GM12891 (cell line): ENCODE measurements at regions not wholly inside any gene's neighbourhood (a gene's known extent, or its start where the extent isn't known, plus 50 kb on each side); places are given as distances from the start of the nearest gene placed in this dataset.

ENCODE experiments used
- DNase-seq: peaks from one replicate; pipeline ENCODE4 v3.0.0; 2011; ENCODE audit warnings: low spot score; ENCODE audit not compliant: insufficient read length
- FAIRE-seq: peaks from 2 replicates; lab custom pipeline; 2011; peaks lifted over from hg19 to GRCh38; lab: Jason Lieb, UNC
- PAX5 ChIP-seq: IDR thresholded peaks from 2 replicates; pipeline ENCODE4 v1.6.1; 2011; ENCODE audit warnings: low read length, moderate library complexity, mild to moderate bottlenecking; ENCODE audit not compliant: insufficient read depth, severe bottlenecking
- POLR2A ChIP-seq: IDR thresholded peaks from 2 replicates; pipeline ENCODE4 v1.6.1; 2011; ENCODE audit warnings: low read depth, low read length, control low read depth
- POLR2AphosphoS5 ChIP-seq: IDR thresholded peaks from 2 replicates; pipeline ENCODE4 v1.6.1; 2011; ENCODE audit warnings: low read depth, low read length, control low read depth
- POU2F2 ChIP-seq: IDR thresholded peaks from 2 replicates; pipeline ENCODE4 v1.6.1; 2011; ENCODE audit warnings: low read depth, mild to moderate bottlenecking, control low read depth, low read length, moderate library complexity
- SPI1 ChIP-seq: IDR thresholded peaks from 2 replicates; pipeline ENCODE4 v1.6.1; 2011; ENCODE audit warnings: low read depth, low read length, control low read depth
- TAF1 ChIP-seq: IDR thresholded peaks from 2 replicates; pipeline ENCODE4 v1.6.1; 2011; ENCODE audit warnings: low read depth, low read length, control low read depth

DNA sequence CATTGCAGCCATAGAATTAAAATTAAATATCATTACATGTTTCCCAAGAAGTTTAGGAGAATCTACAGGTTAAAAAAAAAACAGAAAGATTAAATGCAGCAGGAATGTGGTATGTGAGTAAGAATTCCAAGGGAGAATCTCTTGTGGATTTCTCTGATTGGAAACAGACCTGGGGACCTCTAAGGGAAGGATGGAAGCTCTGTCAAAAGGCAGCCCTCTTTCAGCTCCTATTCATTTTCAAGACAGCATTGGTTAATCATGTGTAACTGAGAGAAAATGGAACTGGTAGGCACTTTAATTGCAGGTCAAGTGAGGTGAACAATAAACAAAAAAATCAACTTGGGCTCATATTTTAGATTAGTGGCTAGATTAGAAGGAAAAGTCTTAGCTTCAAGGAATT, 81.4 kb upstream of the MTPN start:
- no peak for TF ChIP-seq POLR2AphosphoS5
- TF ChIP-seq SPI1: no peak
- no peak for TF ChIP-seq TAF1
- TF ChIP-seq POLR2A: no peak
- no peak for TF ChIP-seq POU2F2
- no peak for TF ChIP-seq PAX5
- FAIRE-seq (no peak), DNase-seq (no peak)

DNA sequence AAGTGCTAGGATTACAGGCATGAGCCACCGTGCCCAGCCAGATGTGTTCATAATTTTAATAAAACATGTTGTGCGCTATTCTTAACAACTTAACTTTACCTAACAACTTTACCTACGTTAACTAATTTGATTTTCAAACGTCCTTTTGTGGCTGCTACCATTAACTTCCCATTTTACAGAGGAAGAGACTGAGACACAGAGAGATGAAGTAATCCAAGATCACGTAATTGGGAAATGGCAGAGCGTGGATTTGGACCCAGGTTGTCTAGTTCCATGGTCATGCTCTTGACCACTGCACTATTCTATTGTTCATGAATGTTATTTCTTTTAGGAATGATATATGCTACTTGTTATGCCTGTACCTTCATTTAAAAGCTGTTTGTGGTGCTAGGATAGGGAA, 80.3 kb upstream of the MTPN start:
- DNase-seq (no peak), FAIRE-seq (no peak)
- TF ChIP-seq POLR2AphosphoS5 (no peak), TAF1 (no peak)

DNA sequence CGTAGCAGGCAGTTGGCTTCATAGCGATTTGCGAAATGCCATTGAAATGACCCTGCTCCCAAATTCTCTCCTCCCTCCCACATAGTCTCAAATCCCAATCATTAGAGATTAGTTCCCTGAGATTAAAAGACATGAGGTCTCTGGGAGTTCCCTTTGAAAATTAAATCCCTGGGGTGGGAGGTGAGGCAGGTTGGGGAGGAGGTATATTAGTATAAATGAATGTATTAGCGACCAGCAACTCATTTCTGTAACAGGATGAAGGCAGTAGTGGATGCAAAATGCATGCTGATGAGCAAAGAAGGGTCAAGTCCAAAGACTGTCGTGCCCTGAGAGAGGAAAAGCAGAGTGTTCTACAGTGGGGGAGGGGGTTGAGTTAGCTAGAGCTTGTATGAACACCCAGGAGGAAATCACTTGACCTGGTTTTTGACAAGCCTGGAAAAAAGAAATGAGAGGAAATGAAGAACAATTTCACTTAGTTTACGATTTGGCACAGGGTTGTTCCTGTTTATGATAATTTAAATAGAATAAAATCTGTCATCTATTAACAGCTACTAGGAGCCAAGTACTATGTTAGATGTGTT, 79.6 kb upstream of the MTPN start:
- DNase-seq (no peak), FAIRE-seq (no peak)
- TF ChIP-seq POLR2AphosphoS5 (no peak), SPI1 (no peak), POU2F2 (no peak), PAX5 (no peak), TAF1 (no peak), POLR2A (no peak)

DNA sequence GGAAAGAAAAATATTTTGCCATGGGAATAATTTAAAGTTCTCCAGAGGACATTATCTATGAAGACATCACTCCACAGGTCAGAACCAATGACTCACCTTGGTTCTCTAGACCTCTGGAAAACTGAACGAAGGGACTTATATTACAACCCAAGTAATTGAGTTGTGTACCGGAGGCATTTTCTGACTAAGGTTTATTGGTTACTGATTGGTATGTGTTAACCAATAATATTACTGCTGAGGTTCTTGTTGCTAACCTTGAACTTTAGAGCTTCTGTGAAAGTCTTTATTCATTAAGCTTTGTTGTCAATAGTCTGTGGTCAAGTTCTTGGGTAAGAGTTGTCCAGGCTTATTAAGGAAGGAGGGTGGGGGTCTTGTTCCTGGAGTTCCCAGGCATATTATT, 78.1 kb upstream of the MTPN start:
- no peak for FAIRE-seq
- TF ChIP-seq TAF1 (no peak), PAX5 (no peak), SPI1 (no peak), POU2F2 (no peak)
- DNase-seq: no peak

DNA sequence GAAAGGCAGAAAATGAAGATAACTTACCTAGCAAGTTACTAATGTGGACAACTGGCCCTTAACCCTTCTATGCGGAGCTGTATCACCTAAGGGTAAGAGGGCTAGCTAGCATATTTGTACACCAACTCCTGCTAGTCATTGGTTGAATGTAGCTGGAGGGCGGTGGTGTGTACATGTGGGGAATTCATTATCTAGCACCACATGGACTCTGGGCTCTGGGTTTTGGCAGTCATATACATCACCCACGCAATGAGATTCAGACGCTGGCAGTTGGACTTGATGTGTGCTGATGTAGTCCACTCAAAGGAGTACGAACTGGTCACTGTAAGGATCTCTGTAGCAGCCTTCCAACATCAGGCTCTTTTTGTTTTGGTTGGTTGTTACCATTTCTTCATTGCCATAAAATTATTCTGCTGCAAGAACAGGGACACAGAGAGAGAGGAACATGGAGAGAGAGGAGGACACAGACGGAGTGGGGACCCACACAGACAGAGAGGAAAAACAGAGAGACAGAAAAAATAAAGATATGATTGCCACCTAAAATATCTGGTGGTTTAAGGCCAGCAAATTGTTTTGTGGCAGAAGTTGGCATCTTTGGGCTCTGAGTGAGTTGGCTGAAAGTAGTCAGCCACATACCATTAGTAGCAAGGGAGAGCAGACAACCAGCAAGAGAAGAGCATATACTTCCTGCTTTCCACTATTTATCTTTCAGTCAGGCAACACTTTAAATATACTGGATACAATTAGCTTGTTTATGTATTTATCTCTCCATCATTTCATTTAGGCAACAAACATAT, 76.7 kb upstream of the MTPN start:
- TF ChIP-seq POLR2A: no peak
- FAIRE-seq (no peak), DNase-seq (no peak)

GRCh38 chr7:136051203-136051928, 74.2 kb upstream of the MTPN start:
- DNase-seq (no peak), FAIRE-seq (no peak)
- TF ChIP-seq SPI1: no peak
- TF ChIP-seq POLR2AphosphoS5: no peak
- TF ChIP-seq TAF1: no peak
- TF ChIP-seq POLR2A: no peak
- no peak for TF ChIP-seq POU2F2
- TF ChIP-seq PAX5: no peak

DNA sequence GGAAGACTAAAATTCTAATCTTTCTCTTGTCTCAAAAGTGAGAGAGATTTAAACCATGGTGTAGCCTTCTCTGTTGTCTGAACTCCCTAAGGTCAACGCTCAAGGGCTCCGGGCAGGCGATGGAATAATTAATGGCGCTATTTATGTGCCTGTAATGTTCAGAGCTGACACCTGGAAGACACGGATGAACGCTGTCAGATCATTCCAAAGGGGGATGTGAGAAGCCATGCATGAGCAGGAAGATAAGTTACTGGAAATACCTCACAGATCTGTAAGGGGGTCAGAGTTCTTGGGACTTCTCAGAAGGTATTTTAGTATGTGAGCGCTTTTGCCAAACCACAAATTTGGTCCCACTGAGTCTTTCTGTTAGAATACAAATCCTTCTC, 73.3 kb upstream of the MTPN start:
- TF ChIP-seq POU2F2 (no peak), PAX5 (no peak), POLR2AphosphoS5 (no peak), TAF1 (no peak), SPI1 (no peak), POLR2A (no peak)
- no peak for DNase-seq
- FAIRE-seq: no peak

DNA sequence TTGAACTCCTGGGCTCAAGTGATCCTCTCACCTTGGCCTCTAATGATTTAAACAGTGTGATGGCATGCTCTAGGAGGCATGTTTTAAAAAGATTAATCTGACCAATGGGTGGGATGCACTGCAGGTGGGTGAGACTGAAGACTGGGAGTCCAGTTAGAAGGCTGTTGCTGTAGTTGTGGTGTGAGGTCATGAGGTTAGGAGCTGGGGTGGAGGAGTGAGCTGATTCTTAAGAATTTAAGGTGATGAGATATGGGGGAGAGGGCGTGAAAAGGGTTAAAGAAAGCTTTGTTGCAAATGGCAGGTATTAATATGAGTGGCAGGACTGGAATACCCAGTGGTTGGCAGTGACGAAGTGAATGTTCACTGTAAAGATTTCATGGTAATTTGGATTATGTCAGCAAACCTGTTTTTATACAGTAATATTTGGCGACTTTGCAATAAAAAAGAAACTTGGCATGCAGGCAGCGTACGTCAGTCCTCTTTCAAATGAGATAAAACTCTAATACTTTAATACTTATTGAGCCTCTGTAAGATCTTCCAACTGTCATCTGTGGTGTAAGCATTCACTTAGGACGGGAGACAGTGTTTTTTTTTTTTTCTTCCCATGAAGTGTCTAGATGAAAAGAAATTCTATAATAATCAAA, 72.8 kb upstream of the MTPN start:
- DNase-seq: no peak
- TF ChIP-seq POLR2AphosphoS5 (no peak), PAX5 (no peak), POLR2A (no peak), SPI1 (no peak), POU2F2 (no peak), TAF1 (no peak)
- no peak for FAIRE-seq

DNA sequence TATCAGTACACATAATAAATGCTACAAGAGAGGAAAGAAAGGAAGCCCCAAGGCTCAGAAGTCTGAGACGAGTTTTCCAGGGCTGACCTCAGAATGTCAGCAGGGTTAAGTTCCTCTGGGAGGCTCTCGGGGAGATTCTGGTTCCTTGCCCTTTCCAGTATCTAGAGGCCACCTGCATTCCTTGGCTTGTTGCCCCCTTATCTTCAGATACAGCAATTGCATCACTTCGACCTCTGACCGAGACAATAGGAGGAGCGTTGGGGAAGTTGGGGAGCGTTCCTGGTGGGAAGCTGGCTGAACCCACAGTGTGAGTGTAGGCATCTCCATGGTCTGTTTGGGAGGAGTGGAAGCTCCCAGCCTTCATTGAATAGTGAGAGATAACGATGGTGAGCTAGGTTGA, 72.0 kb upstream of the MTPN start:
- FAIRE-seq: no peak
- TF ChIP-seq TAF1: no peak
- TF ChIP-seq PAX5: no peak
- no peak for TF ChIP-seq POLR2A
- no peak for TF ChIP-seq POU2F2
- no peak for TF ChIP-seq SPI1
- no peak for TF ChIP-seq POLR2AphosphoS5
- DNase-seq: no peak

DNA sequence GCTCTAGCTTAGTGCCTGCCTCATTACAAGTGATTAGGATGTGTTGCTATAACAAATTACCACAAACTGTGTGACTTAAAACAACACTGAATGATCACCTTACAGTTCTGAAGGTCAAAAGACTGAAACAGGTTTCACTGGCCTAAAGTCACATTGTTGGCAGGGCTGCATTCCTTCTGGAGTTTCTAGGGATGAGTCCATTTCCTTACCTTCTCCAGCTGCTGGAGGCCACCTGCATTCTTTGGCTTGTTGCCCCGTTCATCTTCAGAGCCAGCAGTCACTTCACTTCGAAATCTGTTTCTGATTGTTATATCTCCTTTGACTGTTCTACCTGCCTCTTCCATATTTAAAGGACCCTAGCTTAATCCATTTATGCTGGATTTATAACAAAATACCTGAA, 69.4 kb upstream of the MTPN start:
- no peak for TF ChIP-seq PAX5
- TF ChIP-seq POLR2AphosphoS5: no peak
- TF ChIP-seq SPI1: no peak
- TF ChIP-seq POLR2A: no peak
- TF ChIP-seq POU2F2: no peak
- TF ChIP-seq TAF1: no peak
- DNase-seq (no peak), FAIRE-seq (no peak)
